DMS79 (cell line): ENCODE measurements at regions not wholly inside any gene's neighbourhood (a gene's known extent, or its start where the extent isn't known, plus 50 kb on each side); places are given as distances from the start of the nearest gene placed in this dataset.

Source experiments
- DNase-seq: peaks from one replicate; lab custom pipeline; 2025; lab: John Stamatoyannopoulos, UW

DNA sequence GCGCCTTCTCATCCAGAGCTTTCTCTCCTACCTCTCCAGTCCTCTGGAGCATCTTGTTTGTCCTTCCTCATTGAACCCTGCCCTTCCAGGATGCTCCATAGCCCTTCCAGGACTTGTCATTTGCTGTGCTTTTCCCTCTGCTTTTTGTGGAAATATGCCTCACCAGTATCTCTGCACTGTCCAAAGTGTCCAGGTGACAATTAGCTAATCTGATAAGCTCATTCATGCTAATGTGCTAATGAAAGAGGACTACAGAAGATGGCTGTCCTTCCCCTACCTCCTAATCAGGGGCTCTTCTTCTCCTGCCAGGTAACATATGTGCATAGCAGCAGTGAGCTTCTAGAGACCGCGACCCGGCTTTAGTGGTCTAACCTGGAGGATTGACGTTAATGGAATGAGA lies 58.4 kb upstream of the OTX2 start:
- DNase-seq, result no peak

DNA sequence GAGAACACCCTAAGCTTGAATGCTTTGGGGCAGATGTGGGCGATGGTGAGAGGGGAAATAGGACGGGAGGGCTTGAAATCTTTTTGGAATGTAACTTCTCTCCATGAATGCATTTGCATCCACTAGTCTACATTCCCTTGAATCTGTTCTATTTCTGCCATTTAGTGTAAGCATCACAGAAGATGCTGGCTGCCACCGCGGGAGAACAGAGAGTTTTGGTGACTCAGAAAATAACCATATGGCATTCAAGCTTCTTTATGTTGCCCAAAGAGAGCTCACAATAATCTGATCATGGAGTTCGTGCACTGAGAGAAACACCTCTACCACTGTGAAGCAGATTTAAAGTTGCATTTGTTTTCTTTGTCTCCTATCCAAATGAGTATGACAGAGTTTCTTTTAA lies 52.6 kb upstream of the OTX2 start:
- no peak for DNase-seq

DNA sequence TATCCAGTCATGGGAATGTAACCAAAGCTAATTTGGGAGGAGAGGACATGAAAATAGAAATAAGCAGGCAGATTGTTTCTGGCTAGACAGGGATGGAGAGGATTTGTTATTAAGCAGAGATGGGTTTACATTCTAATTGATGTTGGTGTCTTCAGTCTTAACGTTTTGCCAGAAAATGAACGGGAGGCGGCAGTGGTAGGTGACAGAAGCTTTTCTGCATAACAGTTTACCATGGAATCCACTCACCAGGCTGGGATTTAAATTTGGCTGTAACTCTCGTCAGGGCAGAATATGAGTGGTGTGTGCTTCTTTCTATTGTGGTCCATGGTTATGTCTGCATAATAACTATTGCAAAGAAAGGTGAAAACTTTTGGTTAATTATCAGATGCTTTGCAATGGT lies 50.2 kb upstream of the OTX2 start:
- DNase-seq, result no peak
